K562 (cell line): ENCODE measurements at regions not wholly inside any gene's neighbourhood (a gene's known extent, or its start where the extent isn't known, plus 50 kb on each side); places are given as distances from the start of the nearest gene placed in this dataset.

ENCODE experiments used
- ATAC-seq: fragments of 200-7000 bp; cut with Tn5 transposase; 3 replicates; pipeline ENCODE4 v1.9.1; 2020; ENCODE audit warnings: moderate library complexity
- BruUV-seq: library from RNA; stranded (reverse); fragments of 400-500 nt; replicated peaks from 2 replicates; lab custom pipeline; 2021; lab: Mats Ljungman, UMichigan
- CTCF ChIA-PET: fragments of 300-600 bp; formaldehyde crosslinking; extraction: SDS; loops from one replicate; lab custom pipeline; 2021; ENCODE audit warnings: low intra/inter-chr PET ratio; lab: Yijun Ruan, JAX
- POLR2A ChIA-PET: fragments of 300-600, 350-650 bp; sonication (Branson Sonifier 250); formaldehyde crosslinking; extraction: SDS; loops from one replicate; lab custom pipeline; 2021; ENCODE audit warnings: antibody characterized with exemption, inconsistent platforms; lab: Yijun Ruan, JAX
- DNase-seq, 4 experiments: peaks; one replicate each; pipeline versions ENCODE4 v3.0.0 to v3.0.0-alpha.2; 2011 to 2018; ENCODE audit warnings: low spot score in 3 of 4, mixed read lengths in 3 of 4; ENCODE audit errors: extremely low read depth in 1 of 4
- FAIRE-seq: peaks from 2 replicates; lab custom pipeline; 2011; peaks lifted over from hg19 to GRCh38; lab: Jason Lieb, UNC
- H2AFZ ChIP-seq: 2 replicates; pipeline ENCODE4 v1.6.0; 2011; ENCODE audit warnings: low read depth, low read length, control low read depth, inconsistent platforms
- H3K27ac ChIP-seq: fragments of 200-600 bp; 3 replicates; pipeline ENCODE4 v1.8.0; 2011; ENCODE audit warnings: low read depth, mild to moderate bottlenecking, control low read depth, inconsistent platforms, low read length, moderate library complexity, mixed read lengths; ENCODE audit errors: extremely low read depth
- H3K27me3 ChIP-seq, 2 experiments: fragments of 300-600 bp in 1 of 2; 2 replicates in 1 of 2; 3 replicates in 1 of 2; pipeline versions ENCODE4 v1.6.0 to v1.8.0; 2011; ENCODE audit warnings: inconsistent platforms in 2 of 2, low read length in 2 of 2, mild to moderate bottlenecking in 1 of 2, mixed read lengths in 1 of 2, moderate library complexity in 1 of 2; ENCODE audit not compliant: control insufficient read depth in 2 of 2, insufficient read depth in 2 of 2
- H3K36me3 ChIP-seq: fragments of 300-600 bp; 3 replicates; pipeline ENCODE4 v1.8.0; 2011; ENCODE audit warnings: mild to moderate bottlenecking, low read length, inconsistent platforms; ENCODE audit not compliant: control insufficient read depth, insufficient read depth
- H3K4me1 ChIP-seq, 2 experiments: fragments of 200-600 bp in 1 of 2; replicated peaks in 1 of 2; 2 replicates in 1 of 2; 3 replicates in 1 of 2; pipeline versions ENCODE4 v1.5.1 to v1.8.0; 2011; ENCODE audit warnings: inconsistent platforms in 2 of 2, low read length in 2 of 2, mild to moderate bottlenecking in 1 of 2, mixed read lengths in 1 of 2, moderate library complexity in 1 of 2; ENCODE audit not compliant: control insufficient read depth in 2 of 2, insufficient read depth in 2 of 2
- H3K4me2 ChIP-seq: 2 replicates; pipeline ENCODE4 v1.6.1; 2011; ENCODE audit warnings: low read length, control low read depth, inconsistent platforms, mixed read lengths; ENCODE audit not compliant: insufficient read depth
- H3K4me3 ChIP-seq: fragments of 200-600 bp; sonication (generic), shearing (Covaris generic); 2 replicates; pipeline ENCODE4 v1.5.1; 2016; ENCODE audit warnings: control low read depth, inconsistent platforms
- H3K79me2 ChIP-seq: fragments of 200-600 bp; 3 replicates; pipeline ENCODE4 v1.8.0; 2011; ENCODE audit warnings: low read length, inconsistent platforms; ENCODE audit not compliant: control insufficient read depth, insufficient read depth
- H3K9ac ChIP-seq, 2 experiments: 2 replicates each; pipeline versions ENCODE4 v1.6.0 to v1.6.1; 2011; ENCODE audit warnings: low read depth in 2 of 2, low read length in 2 of 2, control low read depth in 1 of 2, inconsistent platforms in 1 of 2, mild to moderate bottlenecking in 1 of 2, mixed read lengths in 1 of 2; ENCODE audit not compliant: insufficient read depth in 1 of 2
- H3K9me1 ChIP-seq: one replicate; pipeline ENCODE4 v1.6.0; 2011; ENCODE audit warnings: inconsistent platforms, mild to moderate bottlenecking, low read length, moderate library complexity; ENCODE audit not compliant: control insufficient read depth, insufficient read depth
- H3K9me3 ChIP-seq: replicated peaks from 2 replicates; pipeline ENCODE4 v1.5.1; 2011; ENCODE audit warnings: low read depth, low read length, inconsistent platforms; ENCODE audit not compliant: control insufficient read depth, insufficient read depth
- H4K20me1 ChIP-seq: replicated peaks from 2 replicates; pipeline ENCODE4 v1.6.1; 2011; ENCODE audit warnings: low read length, inconsistent platforms, mixed read lengths; ENCODE audit not compliant: control insufficient read depth, insufficient read depth
- POU5F1 ChIP-seq: fragments of 150-350 bp; IDR thresholded peaks from 2 replicates; pipeline ENCODE4 v1.6.1; 2014; ENCODE audit warnings: borderline replicate concordance, low read length, low read depth, mild to moderate bottlenecking; ENCODE audit not compliant: partially characterized antibody
- YY1 ChIP-seq, 3 experiments: IDR thresholded peaks; 2 replicates each; pipeline ENCODE4 v1.6.1; 2011; ENCODE audit warnings: low read length in 2 of 3, mild to moderate bottlenecking in 2 of 3, moderate library complexity in 2 of 3, borderline replicate concordance in 1 of 3, control low read depth in 1 of 3, low read depth in 1 of 3; ENCODE audit not compliant: insufficient read depth in 3 of 3, insufficient replicate concordance in 2 of 3, control insufficient read depth in 1 of 3, insufficient read length in 1 of 3; ENCODE audit errors: extremely low read depth in 1 of 3
- ZNF134 ChIP-seq: fragments of 250-450 bp; sonication (Bioruptor Pico); conservative IDR thresholded peaks from 2 replicates; pipeline ENCODE4 v1.4.0; 2020
- ZNF41 ChIP-seq: fragments of 250-450 bp; sonication (Bioruptor Pico); conservative IDR thresholded peaks from 2 replicates; pipeline ENCODE4 v1.4.0; 2020; ENCODE audit warnings: mild to moderate bottlenecking
- ZNF785 ChIP-seq: fragments of 250-450 bp; sonication (Bioruptor Pico); IDR thresholded peaks from 2 replicates; pipeline ENCODE4 v1.4.0; 2020; ENCODE audit warnings: mild to moderate bottlenecking
- WGBS: fragments of 100-300 bp; shearing (Covaris generic); methylation state at CpG from one replicate; pipeline ENCODE4 v1.1.6; 2016; ENCODE audit warnings: low coverage, mixed read lengths; ENCODE audit not compliant: insufficient coverage; ENCODE audit errors: missing lambda C conversion rate; 5-methylcytosine and 5-hydroxymethylcytosine counted together
- in situ Hi-C: fragments of 300-500 bp; cut with MboI; formaldehyde crosslinking; loops from 4 replicates; pipeline ENCODE4 v1.15.0; 2018; ENCODE audit warnings: inconsistent platforms, mixed read lengths
- intact Hi-C: fragments of 100-400 bp; cut with micrococcal nuclease; formaldehyde crosslinking; loops from 2 replicates; pipeline ENCODE4 v1.14.2; 2022
- TF ChIP-seq, protein P1 (sequence below): fragments of 250-450 bp; sonication (Bioruptor Pico); IDR thresholded peaks from 2 replicates; pipeline ENCODE4 v1.8.0; 2021; ENCODE audit warnings: borderline replicate concordance, mild to moderate bottlenecking, moderate library complexity; ENCODE audit not compliant: poor library complexity, severe bottlenecking
- TF ChIP-seq, protein P2 (sequence below), 2 experiments: fragments of 250-450 bp in 1 of 2; fragments of 450-650 bp in 1 of 2; sonication (Bioruptor Pico) in 1 of 2; IDR thresholded peaks; 2 replicates each; pipeline versions ENCODE4 v1.6.1 to v1.8.0; 2016 to 2021; ENCODE audit warnings: mild to moderate bottlenecking in 2 of 2, moderate library complexity in 2 of 2, missing compliant biosample characterization in 1 of 2, missing genetic modification characterization in 1 of 2
- TF ChIP-seq, protein P3 (sequence below): conservative IDR thresholded peaks from 2 replicates; pipeline ENCODE4 v1.6.1; 2011; ENCODE audit warnings: low read depth, mild to moderate bottlenecking, low read length; ENCODE audit not compliant: control insufficient read depth

DNA sequence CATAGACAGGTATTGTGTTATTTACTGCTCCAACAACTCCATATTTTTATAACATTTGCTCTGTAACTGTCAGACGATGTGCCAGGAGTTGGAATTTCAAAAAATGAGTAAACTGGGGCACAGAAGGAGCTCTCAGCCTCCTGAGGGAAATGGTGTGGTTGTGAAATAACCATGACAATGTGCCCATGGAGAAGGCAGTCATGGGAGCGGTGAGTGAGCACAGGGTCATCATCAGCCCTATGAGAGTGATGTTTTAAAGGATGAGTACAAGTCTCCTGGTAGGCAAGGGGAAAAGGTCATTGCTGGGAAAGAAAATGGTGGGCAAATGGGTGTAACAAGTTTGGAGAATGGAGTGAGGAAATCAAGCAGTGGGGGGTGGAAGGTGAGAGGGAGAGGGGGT lies 115.0 kb upstream of the SEC14L1 start:
- DNase-seq (no peak), ATAC-seq (no peak), FAIRE-seq (no peak)
- Histone ChIP-seq H3K79me2 (no peaks in the 10 kb centered on the region), H3K27ac (no peak overlapping the region), H3K9me1 (no peaks in the 10 kb centered on the region), H3K9ac (no peak overlapping the region), H3K4me1 (no peaks in the 10 kb centered on the region), H3K4me3 (no peak overlapping the region), H2AFZ (no peak overlapping the region), H3K9me3 (no peaks in the 10 kb centered on the region), H3K27me3 (peaks cover 9 to 50% of the 10 kb centered on the region in 2 experiments; a peak in 4 of 5 replicates), H3K4me2 (no peak overlapping the region), H4K20me1 (no peaks in the 10 kb centered on the region), H3K36me3 (no peaks in the 10 kb centered on the region)
- intact Hi-C loops = no loop called here
- TF ChIP-seq ZNF134 (CRISPR knock-in tag) = no peak
- CTCF ChIA-PET = no interaction called here
- POLR2A ChIA-PET = no interaction called here
- in situ Hi-C loops = no loop called here
- BruUV-seq = no TSS peak
- 3% methylated on average over 2 of the region's 2 CpGs for WGBS

DNA sequence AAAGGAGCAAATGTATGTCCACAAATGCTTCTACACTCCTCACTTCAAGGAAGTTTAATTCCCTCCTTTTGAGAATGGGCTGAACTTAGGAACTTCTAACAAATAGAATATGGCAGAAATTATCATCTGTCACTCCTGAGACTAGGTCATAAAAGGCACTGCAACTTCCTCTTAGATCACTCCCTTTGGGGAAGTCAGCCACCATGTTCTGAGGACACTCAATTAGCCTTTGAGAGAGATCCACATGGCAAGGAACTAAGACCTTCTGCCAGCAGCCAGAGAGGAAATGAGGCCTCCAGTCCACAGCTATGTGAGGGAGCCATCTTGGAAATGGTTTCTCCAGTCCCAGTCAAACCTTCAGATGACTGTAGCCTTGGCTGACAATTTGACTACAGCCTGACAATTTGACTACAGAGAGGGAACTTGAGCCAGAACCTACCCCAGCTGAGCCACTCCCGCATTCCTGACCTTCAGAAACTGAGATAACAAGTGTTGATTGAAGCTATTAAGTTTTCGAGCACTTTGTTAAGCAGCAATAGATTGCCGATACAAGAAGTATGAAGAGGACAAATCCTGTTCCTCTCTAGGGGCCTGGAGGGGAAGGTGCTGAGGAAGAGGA lies 113.4 kb upstream of the SEC14L1 start:
- H3K27me3 ChIP-seq = peaks cover 9 to 48% of the 10 kb centered on the region in 2 experiments; a peak in 4 of 5 replicates
- H3K27ac ChIP-seq = no peak overlapping the region
- TF ChIP-seq, protein P1, sequence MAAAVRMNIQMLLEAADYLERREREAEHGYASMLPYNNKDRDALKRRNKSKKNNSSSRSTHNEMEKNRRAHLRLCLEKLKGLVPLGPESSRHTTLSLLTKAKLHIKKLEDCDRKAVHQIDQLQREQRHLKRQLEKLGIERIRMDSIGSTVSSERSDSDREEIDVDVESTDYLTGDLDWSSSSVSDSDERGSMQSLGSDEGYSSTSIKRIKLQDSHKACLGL (CRISPR knock-in tag) = no peak
- TF ChIP-seq YY1 (IDR thresholded peaks at IDR 0.05; ENCODE audit: borderline replicate concordance in 1 of 3, control insufficient read depth in 1 of 3, extremely low read depth in 1 of 3, insufficient read depth in 3 of 3, insufficient read length in 1 of 3, insufficient replicate concordance in 2 of 3, low read depth in 1 of 3, low read length in 2 of 3) (peak in 1 of 3 experiments; percentile 18), POU5F1 (no peak), ZNF41 (CRISPR knock-in tag) (peak; percentile 76; the same call in 1 of the 2 replicates), ZNF785 (CRISPR knock-in tag) (no peak)
- TF ChIP-seq, protein P2, sequence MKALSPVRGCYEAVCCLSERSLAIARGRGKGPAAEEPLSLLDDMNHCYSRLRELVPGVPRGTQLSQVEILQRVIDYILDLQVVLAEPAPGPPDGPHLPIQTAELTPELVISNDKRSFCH (CRISPR knock-in tag; IDR thresholded peaks at IDR 0.05) = no peak
- TF ChIP-seq, protein P2 (tag; IDR thresholded peaks at IDR 0.05) = 0 out of 2 replicates have a peak, but pooled peaks have one; percentile 35
- TF ChIP-seq, protein P3, sequence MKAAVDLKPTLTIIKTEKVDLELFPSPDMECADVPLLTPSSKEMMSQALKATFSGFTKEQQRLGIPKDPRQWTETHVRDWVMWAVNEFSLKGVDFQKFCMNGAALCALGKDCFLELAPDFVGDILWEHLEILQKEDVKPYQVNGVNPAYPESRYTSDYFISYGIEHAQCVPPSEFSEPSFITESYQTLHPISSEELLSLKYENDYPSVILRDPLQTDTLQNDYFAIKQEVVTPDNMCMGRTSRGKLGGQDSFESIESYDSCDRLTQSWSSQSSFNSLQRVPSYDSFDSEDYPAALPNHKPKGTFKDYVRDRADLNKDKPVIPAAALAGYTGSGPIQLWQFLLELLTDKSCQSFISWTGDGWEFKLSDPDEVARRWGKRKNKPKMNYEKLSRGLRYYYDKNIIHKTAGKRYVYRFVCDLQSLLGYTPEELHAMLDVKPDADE = no peak
- FAIRE-seq (no peak), ATAC-seq (no peak), DNase-seq (no peak)
- no peak overlapping the region for H3K4me2 ChIP-seq
- no peak overlapping the region for H3K9ac ChIP-seq
- WGBS = 15% methylated on average over 3 of the region's 3 CpGs
- in situ Hi-C loops = no loop called here
- POLR2A ChIA-PET = interaction anchor here (1.1 kb wide), 1 partner anchor 11 kb away, joined by 4 read pairs; no protein-coding TSS in a partner anchor
- H3K36me3 ChIP-seq = no peaks in the 10 kb centered on the region
- intact Hi-C loops = no loop called here
- no peaks in the 10 kb centered on the region for H4K20me1 ChIP-seq
- no peaks in the 10 kb centered on the region for H3K79me2 ChIP-seq
- H2AFZ ChIP-seq = no peak overlapping the region
- CTCF ChIA-PET = no interaction called here
- peaks cover 7% of the 10 kb centered on the region for H3K9me3 ChIP-seq
- no peaks in the 10 kb centered on the region for H3K4me1 ChIP-seq
- H3K9me1 ChIP-seq = no peaks in the 10 kb centered on the region
- no TSS peak for BruUV-seq
- no peak overlapping the region for H3K4me3 ChIP-seq
